Fibroblast of skin of back (primary cell): ENCODE measurements at regions not wholly inside any gene's neighbourhood (a gene's known extent, or its start where the extent isn't known, plus 50 kb on each side); places are given as distances from the start of the nearest gene placed in this dataset.
"Not testable (repeated sequence)": the region's sequence is repeated elsewhere in the genome, so short reads cannot be mapped to it uniquely, and the experiment has no call there.

Source experiments
- DNase-seq: peaks from one replicate; pipeline ENCODE4 v3.0.0-alpha.2; 2013

DNA sequence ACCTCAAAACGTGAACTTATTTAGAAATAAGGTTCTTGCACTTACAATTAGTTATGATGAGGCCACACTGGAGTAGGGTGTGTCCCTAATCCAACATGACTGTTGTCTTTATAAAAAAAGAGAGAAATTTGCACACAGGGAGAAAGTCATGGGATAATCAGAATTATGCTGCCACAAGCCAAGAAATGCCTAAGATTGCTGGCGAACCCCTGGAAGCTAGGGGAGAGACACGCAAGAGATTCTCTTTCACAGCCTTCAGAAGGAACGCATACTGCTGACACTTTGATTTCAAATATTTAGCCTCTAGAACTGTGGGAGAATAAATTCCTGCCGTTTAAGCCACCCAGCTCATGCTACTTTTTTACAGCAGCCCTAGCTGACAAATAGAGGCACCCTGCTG is 138.3 kb downstream of the CCDC71L start:
- DNase-seq: peak; percentile 35

DNA sequence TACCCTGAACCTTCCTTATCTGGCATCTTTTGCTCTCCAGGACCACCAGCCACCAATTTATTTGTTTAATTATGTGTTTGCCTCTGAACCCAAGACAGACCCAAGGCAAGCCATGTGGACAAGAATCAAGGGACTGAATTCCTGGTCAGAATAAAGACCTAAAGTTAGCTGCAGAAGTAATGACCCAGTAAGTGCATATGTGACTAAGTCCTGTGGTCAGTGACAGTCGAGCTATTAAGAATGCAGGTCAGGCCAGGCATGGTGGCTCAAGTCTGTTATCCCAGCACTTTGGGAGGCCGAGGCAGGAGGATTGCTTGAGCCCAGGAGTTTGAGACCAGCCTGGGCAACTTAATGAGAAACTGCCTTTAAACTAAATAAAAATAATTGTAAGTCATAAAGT is 139.4 kb downstream of the CCDC71L start:
- DNase-seq: no peak

DNA sequence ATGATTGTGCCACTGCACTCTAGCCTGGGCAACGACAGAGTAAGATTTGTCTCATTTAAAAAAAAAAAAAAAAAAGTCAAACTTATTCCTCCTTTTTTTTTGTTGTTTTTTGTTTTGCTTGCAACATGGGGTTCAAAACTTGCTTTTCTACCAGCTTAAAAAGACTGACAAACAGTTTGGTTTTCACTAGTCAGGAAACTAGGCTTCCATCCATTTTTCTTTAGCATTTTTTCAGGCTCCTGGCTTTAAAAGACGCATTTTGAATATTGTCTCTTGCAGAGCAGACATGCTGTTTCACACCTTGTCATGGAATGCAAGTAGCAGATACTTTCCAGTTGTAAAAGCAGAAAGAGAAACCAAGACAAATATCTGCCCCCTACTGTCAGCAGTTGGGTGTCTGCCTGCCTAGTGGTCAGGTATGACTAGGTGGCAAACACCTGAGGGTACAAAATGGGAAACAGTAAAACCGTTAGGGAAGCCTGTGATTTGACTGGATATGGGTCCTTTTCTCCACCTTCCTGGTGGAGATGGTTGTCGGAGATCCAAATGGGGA is 139.9 kb downstream of the CCDC71L start:
- no peak for DNase-seq

DNA sequence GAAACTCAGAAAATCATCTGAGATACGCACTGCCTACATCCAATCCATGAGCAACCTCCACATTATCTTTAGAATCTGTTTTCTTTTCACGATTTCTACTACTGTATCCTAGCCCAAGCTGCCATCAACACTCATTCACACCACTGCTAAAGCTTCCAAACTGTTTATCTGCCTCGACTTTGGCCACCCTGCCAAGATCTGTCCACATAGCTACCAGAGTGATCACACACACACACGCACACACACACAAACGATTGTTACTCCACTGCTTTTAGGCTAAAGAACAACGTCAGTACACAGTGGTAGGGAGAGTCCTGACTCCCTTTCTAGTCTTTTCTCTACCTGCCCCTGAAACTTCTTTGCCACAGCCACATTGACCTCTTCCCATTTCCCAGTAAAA is 142.0 kb downstream of the CCDC71L start:
- no peak for DNase-seq

DNA sequence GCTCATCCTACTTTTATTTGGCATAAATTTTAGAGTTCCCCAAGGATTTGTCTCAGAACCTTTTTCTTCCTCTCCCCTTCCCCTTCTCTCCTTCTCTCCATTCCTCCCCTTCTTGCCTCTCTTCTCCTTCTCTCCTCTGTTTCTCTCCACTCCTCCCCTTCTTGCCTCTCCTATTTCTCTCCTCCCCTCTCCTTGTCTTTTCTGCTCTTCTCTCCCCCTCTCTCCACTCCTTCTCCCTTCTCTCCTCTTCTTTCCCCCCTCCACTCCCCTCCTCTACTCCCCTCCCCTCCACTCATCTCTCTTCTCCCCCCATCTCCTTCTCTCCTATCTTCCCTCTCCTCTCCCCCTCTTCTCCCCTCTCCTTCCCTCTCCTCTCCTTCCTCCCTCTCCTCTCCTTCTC is 142.7 kb downstream of the CCDC71L start:
- no peak for DNase-seq

- DNase-seq: no peak
These were observed 143.4 kb downstream of the CCDC71L start for GRCh38 chr7:106517508-106517907.

GRCh38 chr7:106515321-106515720 is 145.6 kb downstream of the CCDC71L start:
- no peak for DNase-seq

GRCh38 chr7:106514881-106515280 is 146.1 kb downstream of the CCDC71L start:
- DNase-seq: no peak

- DNase-seq: no peak
These were observed 148.7 kb downstream of the CCDC71L start for GRCh38 chr7:106512217-106512616.

- peak; percentile 30 for DNase-seq
These were observed 156.3 kb downstream of the CCDC71L start for GRCh38 chr7:106504645-106505044.

DNA sequence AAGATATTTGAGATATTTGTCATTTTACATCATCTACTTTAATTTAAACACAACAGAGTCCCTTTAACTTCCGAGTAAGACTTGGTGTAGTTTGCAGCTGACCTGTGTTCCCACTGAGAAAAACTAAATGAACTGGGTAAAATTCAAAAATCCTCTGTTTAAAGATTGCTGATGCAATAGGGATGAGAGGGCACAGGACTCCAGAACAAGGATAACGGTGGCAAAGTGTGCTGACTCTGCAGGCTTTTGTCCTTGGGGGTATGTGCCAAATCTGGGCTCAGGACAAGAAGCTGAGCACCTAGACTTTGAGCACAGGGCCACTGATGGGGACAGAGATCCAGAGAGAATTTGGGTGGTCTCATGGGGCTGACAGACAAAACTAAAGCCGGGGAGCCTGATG is 156.8 kb downstream of the CCDC71L start:
- no peak for DNase-seq

- no peak for DNase-seq
These were observed 157.3 kb downstream of the CCDC71L start for GRCh38 chr7:106503626-106504025.

- no peak for DNase-seq
These were observed 159.1 kb downstream of the CCDC71L start for GRCh38 chr7:106501605-106502580.

DNA sequence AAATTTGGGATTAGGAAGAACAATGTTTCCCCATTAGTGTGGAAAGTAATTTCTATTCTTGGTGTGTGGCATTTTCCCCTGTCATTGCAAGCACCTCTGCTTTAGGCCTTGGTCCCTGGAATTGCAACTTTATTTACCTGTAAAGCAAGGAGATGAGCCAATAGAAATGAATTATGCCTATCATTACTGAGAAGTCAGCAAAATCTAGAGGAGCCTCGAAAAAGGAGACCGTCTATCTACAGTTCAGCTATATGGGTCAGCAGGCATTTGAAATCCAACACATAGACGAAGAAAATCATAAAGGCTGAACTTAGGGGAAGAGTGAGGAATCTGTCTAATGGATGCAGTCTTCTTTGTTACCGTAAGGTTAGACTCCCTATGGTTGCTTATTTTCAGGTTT is 161.1 kb downstream of the CCDC71L start:
- DNase-seq: no peak

- DNase-seq: not testable (repeated sequence)
These were observed 163.0 kb downstream of the CCDC71L start for GRCh38 chr7:106498005-106498404.

GRCh38 chr7:106493041-106493731 is 167.8 kb downstream of the CCDC71L start:
- no peak for DNase-seq

DNA sequence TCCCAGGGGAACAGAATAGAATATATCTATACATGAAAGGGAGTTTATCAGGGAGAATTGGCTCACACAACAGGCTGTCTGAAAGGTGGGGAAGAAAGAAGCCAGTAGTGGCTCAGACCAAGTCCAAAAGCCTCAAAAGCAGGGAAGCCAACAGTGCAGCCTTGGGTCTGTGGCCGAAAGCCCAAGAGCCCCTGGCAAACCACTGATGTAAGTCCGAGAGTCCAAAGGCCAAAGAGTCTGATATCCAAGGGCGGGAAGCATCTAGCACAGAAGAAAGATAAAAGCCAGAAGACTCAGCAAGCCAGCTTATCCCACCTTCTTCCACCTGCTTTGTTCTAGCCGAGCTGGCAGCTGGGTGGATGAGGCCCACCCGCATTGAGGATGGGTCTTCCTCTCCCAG is 172.5 kb downstream of the CCDC71L start:
- no peak for DNase-seq

DNA sequence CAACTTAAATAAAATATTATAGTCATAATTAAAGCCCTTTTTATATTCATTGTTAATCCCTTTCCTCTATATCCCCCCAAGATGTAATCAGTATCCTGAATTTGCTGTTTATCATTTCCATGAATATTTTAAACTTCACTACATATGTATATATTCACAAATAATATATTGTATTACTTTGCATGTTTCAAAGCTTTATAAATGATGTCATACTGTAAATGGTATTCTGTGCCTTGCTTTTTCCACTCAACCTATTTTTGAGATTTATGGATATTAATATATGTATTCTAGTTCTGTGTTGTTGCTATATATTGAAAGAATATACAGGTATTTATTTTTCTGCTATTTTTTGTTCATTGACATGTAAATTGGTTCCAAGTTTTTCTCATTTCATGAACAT is 173.1 kb downstream of the CCDC71L start:
- DNase-seq: no peak

DNA sequence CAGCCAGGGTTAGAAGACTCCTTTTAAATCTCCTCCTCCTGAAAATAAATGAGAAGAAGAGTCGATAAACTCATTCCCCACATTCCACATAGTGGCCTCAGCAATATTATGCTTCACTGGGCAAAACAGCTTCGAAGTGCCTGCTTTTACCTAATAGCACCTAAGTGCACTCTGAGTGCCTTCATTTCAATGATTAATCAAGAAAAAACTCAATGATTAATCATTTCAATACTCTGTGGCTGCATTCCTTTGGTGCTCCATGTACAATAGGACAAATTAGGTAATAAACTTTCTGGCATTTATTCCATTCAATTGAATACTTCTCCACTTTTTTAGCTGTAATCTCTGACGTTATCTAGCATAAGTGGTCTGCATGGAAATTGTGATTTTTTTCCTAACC is 174.6 kb downstream of the CCDC71L start:
- DNase-seq: peak; percentile 37

- DNase-seq: no peak
These were observed 175.0 kb downstream of the CCDC71L start for GRCh38 chr7:106485919-106486318.

DNA sequence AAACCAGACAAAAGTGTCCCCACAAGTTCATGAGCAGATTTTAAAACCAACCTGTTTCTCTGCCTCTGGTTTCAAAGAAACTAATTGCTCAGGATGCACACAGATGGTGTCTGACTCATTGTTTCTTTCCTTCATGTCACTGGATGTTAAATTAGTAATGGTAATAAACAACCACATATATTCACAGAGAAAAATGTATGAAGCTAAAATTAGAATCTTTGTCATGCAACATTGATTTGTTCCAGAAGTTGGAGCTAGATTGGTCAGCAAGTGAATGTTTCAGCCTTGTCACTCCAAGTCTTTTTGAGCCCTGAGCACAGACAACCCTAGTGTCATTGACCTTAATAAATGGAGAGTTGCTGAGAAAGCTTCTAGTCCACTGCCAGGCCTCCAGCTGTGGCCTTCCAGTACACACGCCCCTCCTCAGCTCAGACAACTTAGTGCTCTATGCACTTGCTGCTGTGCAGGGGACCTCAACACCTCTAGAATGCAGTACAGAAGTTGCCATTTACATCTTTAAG is 175.9 kb downstream of the CCDC71L start:
- DNase-seq: peak; percentile 66

GRCh38 chr7:106484562-106484961 is 176.4 kb downstream of the CCDC71L start:
- DNase-seq: no peak

GRCh38 chr7:106482091-106482490 is 178.9 kb downstream of the CCDC71L start:
- DNase-seq: no peak
